IPS-18c (cell line): ENCODE measurements at regions not wholly inside any gene's neighbourhood (a gene's known extent, or its start where the extent isn't known, plus 50 kb on each side); places are given as distances from the start of the nearest gene placed in this dataset.
"Not testable (repeated sequence)": the region's sequence is repeated elsewhere in the genome, so short reads cannot be mapped to it uniquely, and the experiment has no call there.

Experiments
- H3K4me3 ChIP-seq: 2 replicates; pipeline ENCODE4 v1.7.0; 2013; ENCODE audit warnings: low read depth, mild to moderate bottlenecking, low read length, moderate library complexity; ENCODE audit not compliant: insufficient read depth
- H3K9me3 ChIP-seq: one replicate; pipeline ENCODE4 v1.6.1; 2013; ENCODE audit warnings: mild to moderate bottlenecking, low read length, moderate library complexity; ENCODE audit not compliant: control insufficient read depth, insufficient read depth

DNA sequence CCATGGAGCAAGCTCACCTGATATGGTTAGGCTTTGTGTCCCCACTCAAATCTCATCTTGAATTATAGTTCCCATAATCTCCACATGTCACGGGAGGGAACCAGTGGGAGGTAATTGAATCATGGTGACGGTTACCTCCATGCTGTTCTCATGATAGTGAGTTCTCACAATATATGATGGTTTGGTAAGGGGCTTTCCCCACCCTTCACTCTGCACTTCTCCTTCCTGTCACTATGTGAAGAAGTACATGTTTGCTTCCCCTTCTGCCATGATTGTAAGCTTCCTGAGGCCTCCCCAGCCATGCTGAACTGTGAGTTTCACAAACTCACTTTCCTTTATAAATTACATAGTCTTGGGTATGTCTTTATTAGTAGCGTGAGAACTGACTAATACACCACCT is 435.7 kb upstream of the ID2 start:
- Histone ChIP-seq H3K4me3 (no peak overlapping the region), H3K9me3 (peaks cover 3% of the 10 kb centered on the region)

DNA sequence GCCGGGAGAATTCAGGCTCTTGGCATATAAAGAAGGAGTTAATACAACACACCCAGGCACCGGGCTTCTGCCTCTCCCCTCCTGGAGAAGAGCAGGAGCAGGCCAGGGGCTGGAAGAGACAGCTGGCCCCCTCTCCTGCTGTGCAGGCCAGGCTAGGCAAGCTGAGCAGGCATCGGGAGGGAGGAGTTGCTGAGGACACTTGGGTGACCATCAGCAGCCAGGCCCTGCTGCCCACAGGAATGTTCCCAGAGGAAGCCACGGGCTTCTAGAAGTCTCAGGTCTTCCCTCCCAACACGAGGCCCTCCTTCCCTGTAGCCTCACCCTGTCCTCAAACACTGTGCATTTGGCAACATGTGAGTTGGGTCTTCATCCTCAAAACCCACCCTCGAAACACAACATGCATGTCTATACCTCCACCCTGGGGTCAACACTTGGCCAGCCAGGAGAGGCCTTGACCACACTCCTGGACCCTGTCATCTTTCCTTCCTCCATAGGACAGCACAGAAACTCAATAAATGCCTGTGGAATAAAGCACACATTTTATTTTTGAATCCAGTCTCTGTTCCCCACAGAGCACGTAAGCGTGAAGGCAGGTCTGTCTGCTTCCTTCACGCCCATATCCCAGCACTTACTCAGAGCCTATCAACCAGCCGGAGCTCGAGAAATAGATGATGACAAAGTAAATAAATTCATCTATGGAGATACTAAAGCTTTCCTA is 433.8 kb upstream of the ID2 start:
- no peak overlapping the region for H3K4me3 ChIP-seq

DNA sequence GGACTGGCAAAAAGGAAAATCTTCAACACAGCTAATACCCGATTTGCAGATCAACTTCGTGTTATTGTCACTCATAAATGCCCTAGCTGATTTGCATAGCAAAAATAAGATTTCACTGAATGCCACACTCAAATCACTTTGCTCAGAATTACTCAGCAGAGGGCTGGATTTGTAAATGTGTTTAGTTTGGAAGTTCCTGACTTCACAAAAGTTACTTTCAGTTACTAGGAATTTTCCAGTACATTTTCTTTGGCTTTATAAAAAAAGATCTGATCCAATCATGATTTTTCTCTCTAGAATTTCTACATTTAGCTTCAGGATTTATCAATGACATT is 433.3 kb upstream of the ID2 start:
- no peak overlapping the region for H3K4me3 ChIP-seq
- H3K9me3 ChIP-seq: peaks cover 3% of the 10 kb centered on the region

More for the DNA sequence above, 433.8 kb upstream of the ID2 start:
- peaks cover 3% of the 10 kb centered on the region for H3K9me3 ChIP-seq

DNA sequence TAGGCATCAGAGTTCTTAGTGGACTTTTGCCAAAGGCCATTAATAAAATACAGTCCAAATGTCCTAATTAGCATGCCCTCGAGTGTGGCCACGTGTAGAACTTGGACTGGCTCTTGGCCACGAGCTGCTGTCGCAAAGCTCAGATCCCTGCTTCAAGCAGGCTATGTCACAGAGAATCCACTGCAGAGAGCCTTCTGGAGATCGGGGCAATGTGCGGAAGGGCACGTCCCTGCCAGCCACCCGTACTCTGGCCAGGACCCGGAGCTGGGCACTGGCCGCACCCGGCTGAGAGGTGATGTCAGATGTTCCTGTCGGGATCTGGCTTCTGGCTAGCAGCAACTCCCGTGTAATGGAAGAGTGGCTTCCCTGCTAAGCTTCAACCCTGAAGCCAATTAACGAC is 432.7 kb upstream of the ID2 start:
- H3K4me3 ChIP-seq: no peak overlapping the region
- H3K9me3 ChIP-seq: peaks cover 3% of the 10 kb centered on the region

DNA sequence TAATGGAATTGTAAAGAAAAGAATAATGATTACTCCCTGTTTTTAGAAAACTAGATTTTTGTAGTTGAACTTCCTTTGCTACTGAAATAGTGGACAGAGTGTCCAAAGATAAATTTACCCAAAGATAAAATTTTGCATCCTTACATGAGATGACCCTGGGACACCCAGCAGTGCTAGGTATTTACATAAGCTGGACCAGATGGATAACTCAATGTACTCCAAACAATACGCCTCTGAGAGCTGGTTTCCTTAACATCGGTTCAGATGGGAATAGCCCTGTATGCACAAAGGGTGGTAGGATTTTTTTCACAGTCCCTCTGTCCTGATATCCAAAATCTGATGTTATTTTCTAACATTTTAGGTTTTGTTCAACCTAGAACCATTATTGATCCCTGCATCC is 432.1 kb upstream of the ID2 start:
- H3K9me3 ChIP-seq: peaks cover 3% of the 10 kb centered on the region
- no peak overlapping the region for H3K4me3 ChIP-seq

DNA sequence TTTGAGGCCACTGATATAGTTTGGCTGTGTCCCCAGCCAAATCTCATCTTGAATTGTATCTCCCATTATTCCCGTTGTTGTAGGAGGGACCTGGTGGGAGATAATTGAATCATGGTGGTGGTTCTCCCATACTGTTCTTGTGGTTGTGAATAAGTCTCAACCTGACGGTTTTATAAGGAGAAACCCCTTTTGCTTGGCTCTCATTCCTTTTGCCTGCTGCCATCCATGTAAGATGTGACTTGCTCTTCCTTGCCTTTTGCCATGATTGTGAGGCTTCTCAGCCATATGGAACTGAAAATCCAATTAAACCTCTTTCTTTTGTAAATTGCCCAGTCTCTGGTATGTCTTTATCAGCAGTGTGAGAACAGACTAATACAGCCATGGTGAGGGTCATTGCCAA is 431.6 kb upstream of the ID2 start:
- not testable (repeated sequence) for H3K4me3 ChIP-seq, H3K9me3 ChIP-seq

DNA sequence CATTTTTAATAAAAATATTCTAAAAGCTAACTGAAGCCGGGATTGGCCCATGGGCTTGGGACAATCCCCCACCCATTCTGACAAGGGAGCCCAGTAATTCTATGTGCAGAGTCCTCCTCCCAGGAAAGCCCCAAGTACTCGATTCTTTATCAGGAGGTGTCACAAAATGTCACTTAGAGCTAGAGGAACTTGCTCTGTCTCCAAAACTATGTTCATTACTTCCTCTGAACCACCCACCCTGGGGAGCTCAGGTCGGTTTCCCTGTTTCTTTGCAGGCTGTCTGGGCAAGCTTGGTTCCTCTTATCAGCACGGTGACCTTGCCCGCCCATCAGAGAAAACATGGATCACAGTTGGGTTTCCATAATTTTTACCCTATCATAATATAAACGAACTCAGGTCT is 430.6 kb upstream of the ID2 start:
- H3K9me3 ChIP-seq: peaks cover 3% of the 10 kb centered on the region
- no peak overlapping the region for H3K4me3 ChIP-seq

DNA sequence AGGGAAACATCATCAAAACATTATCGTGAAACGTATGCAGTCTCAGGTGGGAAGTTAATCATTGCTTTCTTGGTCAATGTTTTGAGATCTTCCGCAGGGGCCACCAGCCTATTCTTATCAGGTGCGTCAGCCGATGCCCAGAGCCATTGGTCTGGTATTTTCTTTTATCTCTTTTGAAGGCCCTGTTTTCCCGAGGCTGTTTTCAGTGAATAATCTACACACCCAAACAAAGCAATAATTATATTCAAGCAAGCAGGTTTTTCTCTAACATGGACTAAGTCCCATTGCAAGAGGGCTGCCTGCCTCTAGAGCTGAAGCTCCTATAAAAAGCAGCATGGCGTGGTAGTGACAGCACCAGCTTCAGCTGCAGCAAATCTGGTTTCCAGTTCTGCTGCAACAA is 430.0 kb upstream of the ID2 start:
- Histone ChIP-seq H3K9me3 (peaks cover 3% of the 10 kb centered on the region), H3K4me3 (no peak overlapping the region)

DNA sequence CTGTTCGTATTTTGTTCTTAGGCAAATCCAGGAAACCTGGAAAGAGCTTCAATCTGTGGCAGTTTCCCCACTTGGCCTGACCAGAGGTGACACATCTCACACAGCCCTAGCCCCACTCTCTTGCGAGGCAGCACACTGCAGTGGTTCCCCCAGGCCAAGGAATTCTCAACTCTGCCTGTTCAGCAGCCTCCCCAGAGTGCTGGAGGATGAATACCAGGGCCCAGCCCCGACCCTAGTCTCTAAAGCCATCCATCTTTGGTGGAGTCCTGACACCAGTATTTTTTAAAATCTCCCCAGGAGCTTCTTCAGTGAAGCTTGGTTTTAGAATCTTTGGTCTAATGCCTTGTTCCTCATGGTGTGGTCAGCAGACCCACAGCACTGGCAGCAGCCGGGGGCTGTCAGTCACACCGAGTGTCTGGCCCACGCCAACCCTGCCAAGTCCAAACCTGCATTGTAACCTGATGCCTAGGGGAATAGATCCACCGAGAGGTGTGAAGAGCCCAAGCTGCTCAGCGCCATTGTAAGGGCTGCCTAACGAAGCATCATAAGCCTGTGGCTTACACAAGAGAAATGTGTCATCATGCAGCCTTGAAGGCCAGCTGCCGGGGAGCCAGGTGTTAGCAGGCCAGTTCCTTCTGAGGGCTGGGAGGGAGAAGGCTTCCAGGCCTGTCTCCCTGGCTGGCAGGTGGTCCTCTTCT is 428.7 kb upstream of the ID2 start:
- peaks cover 3% of the 10 kb centered on the region for H3K9me3 ChIP-seq
- no peak overlapping the region for H3K4me3 ChIP-seq

DNA sequence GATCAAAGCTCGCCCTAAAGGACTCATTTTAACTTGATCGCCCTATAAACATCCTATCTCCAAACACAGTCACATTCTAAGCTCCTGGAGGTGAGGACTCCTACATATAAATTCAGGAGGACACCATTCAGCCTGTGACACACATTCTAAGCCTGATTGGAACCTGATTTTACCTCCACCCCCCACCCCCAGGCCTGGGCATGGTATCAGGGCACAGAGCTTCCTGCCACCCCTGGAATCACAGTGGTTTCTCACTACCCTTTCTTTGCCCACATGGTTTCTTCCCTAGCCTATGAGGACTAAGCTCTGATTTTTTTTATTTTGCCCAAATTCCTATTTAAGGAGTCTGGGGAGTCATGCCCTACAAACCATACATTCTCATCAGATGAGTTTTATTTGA is 428.1 kb upstream of the ID2 start:
- H3K9me3 ChIP-seq: peaks cover 3% of the 10 kb centered on the region
- H3K4me3 ChIP-seq: no peak overlapping the region

DNA sequence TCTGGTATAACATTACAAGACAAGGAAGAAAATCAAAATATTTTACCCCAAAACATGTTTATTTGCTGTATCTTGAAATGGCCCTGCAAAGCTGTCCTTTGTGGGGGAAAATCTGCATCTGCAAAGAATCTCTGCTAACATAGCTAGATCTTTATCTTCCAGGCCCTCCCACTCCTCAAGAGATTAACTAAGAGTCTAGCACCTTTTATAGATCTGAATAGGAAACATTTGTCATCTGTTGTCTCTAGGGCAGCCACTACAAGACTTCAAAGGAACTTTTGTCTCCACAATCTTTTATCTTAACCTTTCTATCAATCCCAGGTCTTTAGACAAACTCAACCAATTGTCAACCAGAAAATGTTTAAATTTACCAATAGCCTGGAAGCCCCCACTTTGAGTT is 427.6 kb upstream of the ID2 start:
- not testable (repeated sequence) for H3K4me3 ChIP-seq, H3K9me3 ChIP-seq

DNA sequence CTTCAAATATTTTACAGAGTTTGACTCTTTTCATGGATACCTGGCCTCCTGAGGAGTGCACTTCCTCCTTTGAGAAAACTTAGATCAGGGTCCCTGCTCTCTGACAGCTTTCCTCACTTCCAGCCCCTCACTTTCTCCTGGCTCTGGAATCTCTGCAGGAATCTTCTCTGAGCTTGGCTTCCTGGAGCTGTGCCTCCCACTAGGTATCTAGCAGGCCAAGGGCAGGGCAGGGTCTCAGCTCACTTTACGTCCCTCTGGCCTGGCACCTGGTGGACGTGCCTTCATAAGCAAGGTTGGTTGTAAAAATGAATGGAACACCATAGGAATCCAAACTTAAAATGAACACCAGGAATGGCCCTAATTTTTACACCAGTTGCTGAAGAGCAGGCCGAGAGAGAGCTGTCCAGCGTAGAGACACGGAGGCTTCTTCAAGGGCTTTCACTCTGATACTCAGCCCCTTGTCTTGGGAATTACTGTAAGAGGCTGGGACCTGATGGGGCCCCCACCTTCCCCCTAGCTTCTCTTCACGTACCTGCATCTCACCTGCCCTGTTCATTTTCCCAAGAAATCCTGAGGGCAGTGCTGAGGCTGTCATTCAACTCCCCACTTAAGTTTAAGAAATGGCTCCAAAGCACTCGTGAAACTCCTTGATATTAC is 426.9 kb upstream of the ID2 start:
- Histone ChIP-seq H3K9me3 (peaks cover 3% of the 10 kb centered on the region), H3K4me3 (no peak overlapping the region)

DNA sequence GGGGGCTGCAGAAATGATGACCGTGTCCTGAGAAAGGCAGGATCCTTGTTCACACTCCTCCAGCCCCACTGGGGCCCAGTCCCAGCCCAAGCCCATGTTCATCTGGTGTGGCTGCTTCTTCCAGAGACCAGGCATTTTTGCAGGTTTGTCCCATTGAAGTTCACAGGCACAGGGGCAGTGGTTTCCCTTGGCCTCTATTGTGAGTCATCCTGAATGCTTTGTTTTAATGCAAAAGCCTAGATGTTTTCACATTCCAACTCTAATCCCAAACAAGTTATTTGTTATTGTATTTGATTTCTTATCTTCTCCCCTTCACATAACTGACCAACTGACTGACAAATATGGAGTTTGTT is 426.4 kb upstream of the ID2 start:
- Histone ChIP-seq H3K9me3 (peaks cover 3% of the 10 kb centered on the region), H3K4me3 (no peak overlapping the region)

DNA sequence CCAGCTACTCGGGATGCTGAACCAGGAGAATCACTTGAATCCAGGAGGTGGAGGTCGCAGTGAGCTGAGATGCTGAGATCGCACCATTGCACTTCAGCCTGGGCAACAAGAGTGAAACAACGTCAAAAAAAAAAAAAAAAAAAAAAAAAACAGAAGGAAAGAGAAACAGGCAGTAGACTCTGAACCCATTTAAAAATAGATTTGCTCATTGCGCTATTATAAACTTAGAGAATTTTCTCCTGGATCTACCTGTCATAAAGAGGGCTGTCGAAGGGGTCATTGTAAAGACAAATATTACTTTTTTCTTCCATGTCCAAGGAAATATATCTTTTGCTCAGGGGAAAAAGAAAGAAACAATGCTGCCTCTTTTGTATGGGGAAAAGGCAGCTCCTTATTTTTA is 425.0 kb upstream of the ID2 start:
- no peak overlapping the region for H3K4me3 ChIP-seq

DNA sequence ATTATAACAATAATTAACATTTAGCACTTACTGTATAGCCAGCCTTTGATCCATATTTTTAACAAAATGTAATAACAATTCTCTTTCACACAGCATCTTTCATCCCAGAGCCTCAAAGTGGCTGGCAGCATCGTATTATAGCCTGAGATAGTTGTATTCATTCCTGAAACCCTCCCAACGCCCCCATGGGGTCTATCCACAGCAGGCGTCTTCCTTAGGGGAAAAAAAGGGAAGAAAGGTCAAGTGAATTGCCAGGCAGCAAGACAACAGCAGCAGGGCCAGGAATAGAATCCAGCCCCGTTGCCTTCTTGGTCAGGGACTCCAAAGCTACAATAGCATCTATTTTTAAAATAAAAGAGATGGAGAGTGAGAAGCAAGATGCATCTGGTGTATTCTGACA is 424.4 kb upstream of the ID2 start:
- Histone ChIP-seq H3K9me3 (no peaks in the 10 kb centered on the region), H3K4me3 (no peak overlapping the region)

More for the DNA sequence above, 425.0 kb upstream of the ID2 start:
- H3K9me3 ChIP-seq: no peaks in the 10 kb centered on the region

DNA sequence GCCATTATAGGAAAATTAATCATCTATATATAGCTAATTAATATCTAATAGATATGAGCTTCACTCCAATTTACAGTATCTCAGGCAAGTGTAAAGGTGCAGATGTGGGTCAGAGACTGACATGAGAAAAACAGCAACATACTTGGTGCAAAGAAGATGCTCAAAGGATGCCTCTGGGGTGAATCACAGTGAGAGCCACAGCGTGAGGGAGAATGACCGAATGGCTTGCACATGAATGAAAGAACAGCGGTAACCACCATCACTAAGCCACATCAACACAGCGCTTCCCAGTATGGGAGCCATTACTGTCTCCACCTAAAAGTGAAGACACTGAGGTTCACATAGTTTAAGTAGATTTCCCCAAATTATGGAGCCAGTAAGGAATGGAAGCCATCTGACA is 423.4 kb upstream of the ID2 start:
- Histone ChIP-seq H3K9me3 (no peaks in the 10 kb centered on the region), H3K4me3 (no peak overlapping the region)

DNA sequence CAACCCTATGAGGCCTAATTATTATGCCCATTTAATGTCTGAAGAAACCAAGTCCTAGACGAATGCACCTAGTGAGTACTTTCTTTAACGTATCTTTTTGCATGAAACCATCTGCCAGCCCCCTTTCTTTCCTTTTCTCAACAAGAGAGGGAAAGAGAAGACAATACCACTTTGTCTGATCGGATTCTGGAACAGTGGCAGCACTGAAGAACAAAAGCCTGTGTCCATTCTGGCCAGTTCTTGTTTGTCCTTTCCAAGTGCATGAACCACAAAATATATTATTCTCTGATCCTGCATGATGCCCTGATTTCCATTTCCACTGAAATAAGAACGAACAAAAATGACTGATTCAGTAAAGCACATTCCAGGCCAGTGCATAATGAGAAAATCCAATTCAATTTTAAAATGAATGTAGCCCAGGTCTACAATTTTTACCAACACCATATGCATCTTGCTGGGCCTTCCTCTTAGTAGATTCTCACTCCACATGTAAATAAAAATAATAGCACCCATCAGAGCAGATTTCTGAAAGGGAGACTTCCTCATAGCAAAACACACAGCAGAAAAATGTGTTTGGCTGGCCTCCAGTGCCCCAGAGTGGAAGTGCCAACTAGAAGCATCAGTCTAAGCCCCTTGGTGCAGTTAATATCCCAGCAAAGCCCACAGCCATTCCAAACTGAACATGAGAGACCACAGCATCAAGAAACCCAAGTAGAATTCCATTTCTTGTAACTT is 422.6 kb upstream of the ID2 start:
- Histone ChIP-seq H3K9me3 (no peaks in the 10 kb centered on the region), H3K4me3 (no peak overlapping the region)

DNA sequence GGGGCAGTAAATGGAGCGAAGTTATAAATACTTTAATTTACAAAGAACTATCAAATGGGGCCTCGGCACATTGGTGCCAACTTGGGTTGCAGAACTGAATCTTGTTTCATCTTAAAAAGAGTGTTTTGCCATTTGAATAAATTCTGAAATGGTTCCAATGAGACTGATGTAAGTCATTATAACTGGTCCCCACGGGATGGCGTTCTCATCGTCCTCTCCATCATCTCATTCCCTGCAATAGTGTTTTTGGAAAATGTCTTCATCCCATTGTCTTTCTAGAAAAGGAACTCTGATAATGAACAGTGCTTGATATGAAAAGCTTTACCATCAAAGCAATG is 422.0 kb upstream of the ID2 start:
- Histone ChIP-seq H3K4me3 (no peak overlapping the region), H3K9me3 (no peaks in the 10 kb centered on the region)
